SW 1271 (cell line): ENCODE measurements at regions not wholly inside any gene's neighbourhood (a gene's known extent, or its start where the extent isn't known, plus 50 kb on each side); places are given as distances from the start of the nearest gene placed in this dataset.
"Not testable (repeated sequence)": the region's sequence is repeated elsewhere in the genome, so short reads cannot be mapped to it uniquely, and the experiment has no call there.

Experiments
- DNase-seq, 2 experiments: peaks; one replicate each; lab custom pipeline; 2025; lab: John Stamatoyannopoulos, UW

- no peak for DNase-seq
Observed at GRCh38 chr11:64428693-64429092, 69.7 kb downstream of the RPS6KA4 start.

- no peak for DNase-seq
Observed at GRCh38 chr11:64429970-64430369, 71.0 kb downstream of the RPS6KA4 start.

- no peak for DNase-seq
Observed at GRCh38 chr11:64430645-64431044, 71.7 kb downstream of the RPS6KA4 start.

GRCh38 chr11:64436000-64436399, 77.0 kb downstream of the RPS6KA4 start:
- DNase-seq = no peak

- DNase-seq = no peak
Observed at GRCh38 chr11:64437426-64437825, 78.5 kb downstream of the RPS6KA4 start.

- no peak for DNase-seq
Observed at GRCh38 chr11:64438986-64439771, 80.2 kb downstream of the RPS6KA4 start.

GRCh38 chr11:64439772-64440491, 81.0 kb downstream of the RPS6KA4 start:
- DNase-seq = not testable (repeated sequence)

- DNase-seq = no peak
Observed at GRCh38 chr11:64441127-64441526, 82.2 kb downstream of the RPS6KA4 start.

GRCh38 chr11:64443001-64443400, 84.0 kb downstream of the RPS6KA4 start:
- no peak for DNase-seq

- DNase-seq = no peak
Observed at GRCh38 chr11:64444838-64445441, 86.0 kb downstream of the RPS6KA4 start.

GRCh38 chr11:64445651-64446050, 86.7 kb downstream of the RPS6KA4 start:
- DNase-seq = no peak

- DNase-seq = no peak
Observed at GRCh38 chr11:64447831-64448598, 89.1 kb downstream of the RPS6KA4 start.

GRCh38 chr11:64448599-64449380, 89.8 kb downstream of the RPS6KA4 start:
- DNase-seq = peak; percentile 41 to 72

GRCh38 chr11:64449381-64450167, 90.6 kb downstream of the RPS6KA4 start:
- DNase-seq = peak; percentile 54 to 77

- DNase-seq = no peak
Observed at GRCh38 chr11:64450168-64450560, 91.2 kb downstream of the RPS6KA4 start.

GRCh38 chr11:64451856-64452255, 92.9 kb downstream of the RPS6KA4 start:
- no peak for DNase-seq

- DNase-seq = no peak
Observed at GRCh38 chr11:64453466-64453865, 94.5 kb downstream of the RPS6KA4 start.

- no peak for DNase-seq
Observed at GRCh38 chr11:64455456-64456261, 96.7 kb downstream of the RPS6KA4 start.

GRCh38 chr11:64456509-64457320, 97.8 kb downstream of the RPS6KA4 start:
- no peak for DNase-seq
